ENCODE measurements at regions not wholly inside any gene's neighbourhood (a gene's known extent, or its start where the extent isn't known, plus 50 kb on each side); places are given as distances from the start of the nearest gene placed in this dataset.
"Not testable (repeated sequence)": the region's sequence is repeated elsewhere in the genome, so short reads cannot be mapped to it uniquely, and the experiment has no call there.

GRCh38 chr13:65275108-65275507 lies 1955.0 kb downstream of the PCDH9 start:
- Histone ChIP-seq H3K4me3 (no peak overlapping the region), H3K9me3 (peaks cover 0 to 20% of the 10 kb centered on the region in 2 donors), H3K27ac (no peak overlapping the region), H3K4me1 (no peaks in the 10 kb centered on the region), H3K27me3 (no peaks in the 10 kb centered on the region), H3K36me3 (no peaks in the 10 kb centered on the region)
- DNase-seq (ENCODE audit: low spot score), result no peak
- TF ChIP-seq, protein P1, sequence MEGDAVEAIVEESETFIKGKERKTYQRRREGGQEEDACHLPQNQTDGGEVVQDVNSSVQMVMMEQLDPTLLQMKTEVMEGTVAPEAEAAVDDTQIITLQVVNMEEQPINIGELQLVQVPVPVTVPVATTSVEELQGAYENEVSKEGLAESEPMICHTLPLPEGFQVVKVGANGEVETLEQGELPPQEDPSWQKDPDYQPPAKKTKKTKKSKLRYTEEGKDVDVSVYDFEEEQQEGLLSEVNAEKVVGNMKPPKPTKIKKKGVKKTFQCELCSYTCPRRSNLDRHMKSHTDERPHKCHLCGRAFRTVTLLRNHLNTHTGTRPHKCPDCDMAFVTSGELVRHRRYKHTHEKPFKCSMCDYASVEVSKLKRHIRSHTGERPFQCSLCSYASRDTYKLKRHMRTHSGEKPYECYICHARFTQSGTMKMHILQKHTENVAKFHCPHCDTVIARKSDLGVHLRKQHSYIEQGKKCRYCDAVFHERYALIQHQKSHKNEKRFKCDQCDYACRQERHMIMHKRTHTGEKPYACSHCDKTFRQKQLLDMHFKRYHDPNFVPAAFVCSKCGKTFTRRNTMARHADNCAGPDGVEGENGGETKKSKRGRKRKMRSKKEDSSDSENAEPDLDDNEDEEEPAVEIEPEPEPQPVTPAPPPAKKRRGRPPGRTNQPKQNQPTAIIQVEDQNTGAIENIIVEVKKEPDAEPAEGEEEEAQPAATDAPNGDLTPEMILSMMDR (IDR thresholded peaks at IDR 0.05), result no peak

DNA sequence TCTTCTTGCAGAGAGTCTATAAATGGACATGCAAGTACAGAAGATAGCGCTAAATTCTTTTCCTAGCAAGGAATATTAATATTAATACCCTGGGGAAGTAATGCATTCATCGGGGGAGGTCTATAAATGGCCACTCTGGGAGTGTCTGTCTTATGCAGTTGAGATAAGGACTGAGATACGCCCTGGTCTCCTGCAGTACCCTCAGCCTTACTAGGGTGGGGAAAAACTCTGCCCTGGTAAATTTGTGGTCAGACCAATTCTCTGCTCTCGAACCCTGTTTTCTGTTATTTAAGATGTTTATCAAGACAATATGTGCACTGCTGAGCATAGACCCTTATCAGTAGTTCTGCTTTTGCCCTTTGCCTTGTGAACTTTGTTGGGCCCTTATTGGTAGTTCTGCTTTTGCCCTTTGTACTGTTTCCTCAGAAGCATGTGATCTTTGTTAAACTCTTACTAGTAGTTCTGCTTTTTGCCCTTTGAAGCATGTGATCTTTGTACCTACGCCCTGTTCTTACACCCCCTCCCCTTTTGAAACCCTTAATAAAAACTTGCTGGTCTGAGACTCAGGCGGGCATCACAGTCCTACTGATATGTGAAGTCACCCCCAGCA lies 1956.2 kb downstream of the PCDH9 start:
- not testable (repeated sequence) for H3K27ac ChIP-seq; H3K4me3 ChIP-seq; H3K4me1 ChIP-seq; H3K27me3 ChIP-seq; DNase-seq (ENCODE audit: low spot score); H3K36me3 ChIP-seq
- peaks cover 0 to 20% of the 10 kb centered on the region in 2 donors for H3K9me3 ChIP-seq

DNA sequence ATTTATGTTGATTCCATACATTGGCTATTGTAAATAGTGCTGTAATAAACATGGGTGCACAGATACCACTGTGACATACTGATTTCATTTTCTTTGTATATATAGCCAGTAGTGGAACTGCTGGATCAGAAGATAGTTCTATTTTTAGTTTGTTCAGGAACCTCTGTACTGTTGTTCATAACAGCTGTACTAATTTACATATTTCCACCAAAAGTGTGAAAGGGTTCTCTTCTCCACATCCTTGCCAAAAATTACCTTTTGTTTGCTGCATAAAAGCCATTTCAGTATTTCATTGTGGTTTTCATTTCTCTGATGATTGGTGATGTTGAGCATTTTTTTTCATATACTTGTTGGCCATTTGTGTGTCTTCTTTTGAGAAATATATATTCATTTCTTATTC lies 1962.1 kb downstream of the PCDH9 start:
- no peak for DNase-seq (ENCODE audit: low spot score)
- TF ChIP-seq, protein P1 (IDR thresholded peaks at IDR 0.05), result no peak
- H3K4me1 ChIP-seq, result no peaks in the 10 kb centered on the region
- no peak overlapping the region for H3K4me3 ChIP-seq
- no peaks in the 10 kb centered on the region for H3K36me3 ChIP-seq
- no peak overlapping the region for H3K27ac ChIP-seq
- peaks cover 0 to under 1% of the 10 kb centered on the region in 2 donors for H3K9me3 ChIP-seq
- H3K27me3 ChIP-seq, result no peaks in the 10 kb centered on the region

- TF ChIP-seq, protein P1 (IDR thresholded peaks at IDR 0.05), result no peak
- Histone ChIP-seq H3K27me3 (no peaks in the 10 kb centered on the region), H3K4me1 (no peaks in the 10 kb centered on the region), H3K4me3 (no peak overlapping the region), H3K9me3 (no peaks in the 10 kb centered on the region), H3K27ac (no peak overlapping the region), H3K36me3 (no peaks in the 10 kb centered on the region)
- DNase-seq (ENCODE audit: low spot score), result no peak
Measured at GRCh38 chr13:65265988-65266387, 1964.1 kb downstream of the PCDH9 start.

GRCh38 chr13:65264066-65264465 lies 1966.1 kb downstream of the PCDH9 start:
- TF ChIP-seq, protein P1 (IDR thresholded peaks at IDR 0.05), result no peak
- no peaks in the 10 kb centered on the region for H3K9me3 ChIP-seq
- H3K27ac ChIP-seq, result no peak overlapping the region
- H3K4me3 ChIP-seq, result no peak overlapping the region
- no peak for DNase-seq (ENCODE audit: low spot score)
- H3K27me3 ChIP-seq, result no peaks in the 10 kb centered on the region
- H3K36me3 ChIP-seq, result no peaks in the 10 kb centered on the region
- no peaks in the 10 kb centered on the region for H3K4me1 ChIP-seq

DNA sequence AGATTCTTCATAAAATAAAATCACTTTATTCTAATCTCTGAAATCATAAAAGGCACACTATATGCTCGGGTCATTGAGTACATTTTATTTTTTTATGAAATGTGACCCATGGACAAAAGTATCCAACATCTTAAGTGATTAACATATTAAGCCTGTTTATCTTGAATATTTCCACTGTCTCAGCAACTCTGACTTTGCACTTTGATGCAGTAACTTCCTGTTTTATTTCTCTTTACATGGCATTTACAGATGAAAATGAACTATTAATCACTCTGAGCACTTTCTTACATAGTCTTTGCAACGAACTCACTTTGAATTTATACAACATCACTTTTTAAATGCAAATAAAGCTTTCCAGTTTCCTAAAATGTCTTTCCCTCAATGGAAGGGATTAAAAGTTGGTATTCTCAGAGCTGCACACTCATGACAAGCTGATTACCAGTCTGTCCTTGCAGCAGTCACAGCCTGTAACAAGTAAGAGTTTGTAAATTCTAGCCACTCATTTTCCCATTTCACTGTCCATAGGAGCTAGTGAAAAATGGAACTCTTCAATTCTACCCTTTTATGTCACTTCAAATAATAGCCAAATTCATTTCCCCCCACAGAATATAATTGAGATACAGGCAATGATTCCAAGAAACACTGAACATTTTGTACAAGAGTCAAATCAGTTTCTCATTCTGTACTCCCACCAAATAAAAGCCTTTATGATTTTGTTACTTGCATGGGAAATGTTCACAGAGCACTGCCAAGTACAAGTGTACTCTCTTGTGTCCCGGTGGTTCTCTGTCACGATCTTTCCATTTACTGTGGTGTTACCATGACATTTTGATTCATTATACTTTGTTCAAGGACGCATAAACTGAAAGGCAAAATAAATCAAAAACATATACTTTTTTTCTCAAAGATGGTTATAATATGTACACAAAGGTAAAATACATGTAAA lies 1968.9 kb downstream of the PCDH9 start:
- no peaks in the 10 kb centered on the region for H3K9me3 ChIP-seq
- H3K4me1 ChIP-seq, result no peaks in the 10 kb centered on the region
- no peak overlapping the region for H3K27ac ChIP-seq
- no peak overlapping the region for H3K4me3 ChIP-seq
- H3K27me3 ChIP-seq, result no peaks in the 10 kb centered on the region
- H3K36me3 ChIP-seq, result no peaks in the 10 kb centered on the region
- DNase-seq (ENCODE audit: low spot score), result no peak
- TF ChIP-seq, protein P1 (IDR thresholded peaks at IDR 0.05), result no peak
